T-helper 2 cell (primary cell): ENCODE measurements at regions not wholly inside any gene's neighbourhood (a gene's known extent, or its start where the extent isn't known, plus 50 kb on each side); places are given as distances from the start of the nearest gene placed in this dataset.

Experiments
- DNase-seq, 5 experiments: peaks; one replicate each; pipeline versions ENCODE4 v3.0.0 to v3.0.0-alpha.2; 2012 to 2022

DNA sequence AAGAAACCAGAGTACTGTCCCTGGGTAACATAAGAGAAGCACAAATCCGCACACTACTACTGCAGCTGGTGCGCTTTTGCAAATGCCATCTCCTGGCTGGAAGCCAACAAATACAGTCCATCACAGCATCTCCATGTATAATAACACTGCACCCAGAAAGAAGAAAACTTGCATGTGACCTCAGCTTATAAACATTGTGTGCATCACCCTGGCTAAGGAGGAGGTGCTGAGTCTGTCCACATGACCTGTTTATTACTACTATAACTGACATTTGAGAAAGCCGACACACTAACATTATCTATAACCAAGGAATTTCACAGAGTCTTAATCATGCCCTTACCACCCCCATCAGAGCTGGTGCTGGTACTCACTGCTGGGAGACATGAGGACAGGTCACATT is 516.8 kb downstream of the CFAP47 start:
- no peak for DNase-seq

DNA sequence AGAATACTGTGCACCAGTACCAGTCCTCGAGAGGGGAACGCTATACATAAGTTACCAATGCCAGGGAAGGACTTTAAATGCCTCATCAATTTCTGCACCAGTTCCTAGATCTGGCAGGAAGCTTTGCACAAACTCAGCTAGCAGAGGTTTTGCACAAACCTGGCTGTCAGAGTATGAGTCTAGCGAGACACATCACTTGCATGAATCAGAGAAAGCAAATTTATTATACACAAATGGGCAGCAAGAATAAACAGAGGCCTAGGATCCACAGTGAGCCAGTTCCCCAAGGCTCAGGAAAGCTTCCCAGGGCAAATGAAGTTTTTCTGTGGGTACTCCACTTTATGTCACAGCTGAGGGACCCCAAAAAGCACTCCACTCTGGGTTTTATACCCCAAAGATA is 523.5 kb downstream of the CFAP47 start:
- no peak for DNase-seq

DNA sequence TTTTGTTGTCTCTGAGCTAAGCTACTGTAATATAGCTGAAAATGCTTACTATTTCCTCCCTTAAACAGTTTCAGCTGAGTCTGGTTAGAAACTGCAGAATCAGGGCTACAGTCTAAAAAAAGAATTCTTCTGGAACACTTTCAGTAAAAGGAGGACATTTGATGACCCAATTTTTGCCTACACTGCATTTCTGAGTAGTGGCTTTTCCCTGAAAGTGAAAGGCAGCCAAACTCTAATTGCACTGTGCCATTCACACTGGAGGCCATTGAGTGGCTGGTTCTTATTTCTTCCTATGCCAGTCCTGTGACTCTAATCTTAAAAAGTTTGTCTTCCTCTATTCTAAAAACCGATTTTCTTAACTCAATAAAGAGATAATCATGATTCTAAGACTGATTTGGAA is 526.0 kb downstream of the CFAP47 start:
- no peak for DNase-seq

DNA sequence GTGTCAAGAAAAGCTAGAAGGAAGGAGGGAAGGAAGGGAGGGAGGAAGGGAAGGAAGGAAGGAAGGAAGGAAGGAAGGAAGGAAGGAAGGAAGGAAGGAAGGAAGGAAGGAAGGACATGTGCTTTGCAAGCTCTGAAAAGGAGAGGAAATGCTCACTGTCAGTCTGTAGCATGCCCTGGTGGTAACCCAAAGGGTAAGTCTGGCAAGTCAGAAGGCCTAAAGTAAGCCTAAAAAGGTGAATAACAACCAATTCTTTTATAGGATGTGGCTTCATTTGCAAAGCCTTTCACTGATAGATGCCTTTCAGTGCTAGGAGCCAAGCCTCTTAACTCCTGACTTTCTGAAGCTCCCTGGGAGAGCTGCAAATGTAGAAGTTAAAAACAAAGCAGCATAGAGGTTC is 542.6 kb downstream of the CFAP47 start:
- no peak for DNase-seq

DNA sequence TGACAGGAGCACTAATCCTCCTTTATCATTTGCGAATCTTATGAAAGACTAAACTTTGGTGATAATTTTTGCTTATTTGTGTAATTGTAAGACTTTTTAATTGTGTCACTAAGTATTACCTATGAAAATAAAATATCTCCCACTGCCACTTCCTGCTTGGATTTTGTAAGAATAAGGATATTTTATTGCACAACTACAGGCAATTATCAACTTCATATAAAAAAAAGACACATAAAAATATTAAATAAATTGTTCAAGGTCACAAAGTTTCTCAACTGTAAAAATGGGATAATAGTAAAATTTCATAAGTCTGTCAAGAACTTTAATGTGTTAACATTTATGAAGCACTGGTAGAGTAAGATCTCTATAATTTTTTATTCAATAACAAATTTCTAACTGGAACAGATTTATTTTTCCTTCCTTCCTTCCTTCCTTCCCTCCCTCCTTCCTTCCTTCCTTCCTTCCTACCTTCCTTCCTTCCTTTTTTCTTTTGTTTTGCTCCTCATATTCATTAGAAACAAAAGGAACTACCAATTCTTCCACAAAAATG is 527.6 kb upstream of the FAM47C start:
- no peak for DNase-seq

DNA sequence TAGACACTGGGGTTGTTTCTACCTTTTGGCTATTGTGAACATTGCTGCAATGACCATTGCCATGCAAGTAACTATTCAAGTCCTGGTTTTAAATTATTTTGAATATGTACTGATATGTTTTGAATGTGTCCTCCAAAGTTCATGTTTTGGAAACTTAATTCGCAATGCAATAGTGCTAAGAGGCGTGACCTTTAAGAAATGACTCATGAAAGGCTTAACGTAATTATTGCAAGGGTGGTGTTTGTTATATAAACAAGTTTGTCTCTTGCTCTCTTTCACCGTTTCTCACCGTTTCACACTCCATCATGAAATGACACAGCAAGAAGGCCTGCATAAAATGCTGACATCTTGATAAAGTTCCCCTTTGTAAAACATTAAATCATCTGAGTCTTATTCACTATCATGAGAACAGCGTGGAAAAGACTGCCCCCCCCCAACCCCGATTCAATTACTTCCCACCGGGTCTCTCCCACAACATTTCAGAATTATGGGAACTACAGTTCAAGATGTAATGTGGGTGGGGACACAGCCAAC is 506.9 kb upstream of the FAM47C start:
- no peak for DNase-seq

DNA sequence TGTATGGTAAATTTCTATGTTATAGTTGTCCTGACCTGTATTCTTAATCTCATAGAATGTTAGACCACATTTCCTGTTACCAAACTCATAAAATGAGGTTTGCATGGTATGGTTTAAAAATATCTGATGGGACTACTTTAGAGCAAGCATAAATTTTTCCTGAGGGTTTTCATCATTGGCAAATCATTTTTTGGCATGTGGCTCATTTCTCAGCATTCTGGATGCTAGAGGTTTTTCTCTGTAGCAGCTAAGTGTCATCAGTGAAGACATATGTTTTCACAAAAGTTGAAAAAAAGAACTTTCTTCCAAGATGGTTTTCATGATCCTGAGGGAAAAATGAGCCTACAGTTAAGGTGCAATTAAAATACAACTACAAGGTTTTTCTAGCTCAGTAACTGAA is 503.5 kb upstream of the FAM47C start:
- no peak for DNase-seq

DNA sequence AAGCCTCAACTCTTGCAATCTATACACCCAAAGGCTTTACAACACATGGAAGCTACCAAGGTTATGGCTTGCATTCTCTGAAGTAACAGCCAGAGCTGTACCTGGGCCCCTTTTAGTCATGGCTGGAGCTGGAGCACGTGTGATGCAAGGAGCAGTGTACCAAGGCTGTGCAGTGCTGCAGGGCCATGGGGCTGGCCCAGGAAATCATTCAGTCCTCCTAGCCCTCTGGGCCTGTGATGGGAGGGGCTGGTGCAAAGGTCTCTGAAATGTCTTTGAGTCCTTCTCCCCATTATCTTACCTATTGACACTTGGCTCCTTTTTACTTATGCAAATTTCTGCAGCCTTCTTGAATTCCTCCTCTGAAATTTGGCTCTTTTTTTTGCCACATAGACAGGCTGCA is 500.1 kb upstream of the FAM47C start:
- DNase-seq: no peak

DNA sequence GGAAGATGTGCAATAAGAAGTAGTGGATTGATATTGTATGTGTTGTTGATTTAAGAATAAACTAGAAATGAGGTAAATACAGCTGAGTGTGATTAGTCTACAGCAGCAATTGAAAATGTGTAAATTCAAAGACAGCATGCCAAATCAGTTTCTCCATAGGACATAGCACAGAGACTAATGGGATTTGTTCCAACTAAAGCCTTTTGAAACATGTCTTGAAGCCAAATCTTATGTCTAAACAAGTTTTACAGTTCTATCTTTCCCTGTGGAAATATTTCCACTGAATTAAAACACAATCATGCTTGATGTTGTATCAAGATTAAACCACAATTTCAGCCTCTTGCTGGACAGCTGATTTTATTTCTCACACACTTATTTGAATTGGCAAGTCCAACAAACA is 497.4 kb upstream of the FAM47C start:
- no peak for DNase-seq

DNA sequence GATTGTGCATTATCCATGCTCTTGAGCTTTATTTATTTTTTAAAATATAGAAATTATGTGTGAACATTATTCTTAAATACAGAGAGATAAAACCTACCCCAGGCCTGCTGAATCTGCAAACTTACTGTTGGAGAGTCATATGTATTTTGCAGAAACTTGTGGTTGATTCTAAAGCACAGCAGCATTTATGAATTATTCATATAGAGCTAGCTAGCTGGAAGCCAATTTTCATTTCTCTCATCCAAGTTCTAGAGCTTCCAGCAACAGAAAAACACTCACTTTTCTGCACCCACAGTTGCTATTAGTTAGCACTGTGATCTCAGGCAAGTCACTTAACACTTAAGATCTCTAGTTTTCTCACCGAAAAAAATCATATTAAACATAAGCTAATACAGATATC is 479.5 kb upstream of the FAM47C start:
- DNase-seq: no peak

DNA sequence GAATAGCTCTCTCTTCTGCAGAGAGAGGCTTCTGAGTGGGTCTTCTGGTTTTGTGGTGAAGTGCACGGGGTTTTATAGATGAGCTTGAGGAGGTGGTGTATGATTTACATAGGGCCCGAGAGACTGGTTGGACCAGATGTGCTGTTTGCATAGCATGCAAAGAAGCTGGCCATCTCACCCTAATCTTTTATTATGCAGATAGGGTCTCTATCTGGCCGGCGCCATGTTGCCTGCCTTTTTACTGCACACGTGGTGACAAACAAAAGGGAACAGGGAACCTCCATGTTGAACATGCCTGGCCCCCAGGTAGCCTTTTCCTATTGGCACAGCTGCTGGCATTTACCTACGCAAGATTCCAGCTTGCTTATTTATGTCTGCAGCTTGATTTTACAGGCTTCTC is 473.3 kb upstream of the FAM47C start:
- no peak for DNase-seq

DNA sequence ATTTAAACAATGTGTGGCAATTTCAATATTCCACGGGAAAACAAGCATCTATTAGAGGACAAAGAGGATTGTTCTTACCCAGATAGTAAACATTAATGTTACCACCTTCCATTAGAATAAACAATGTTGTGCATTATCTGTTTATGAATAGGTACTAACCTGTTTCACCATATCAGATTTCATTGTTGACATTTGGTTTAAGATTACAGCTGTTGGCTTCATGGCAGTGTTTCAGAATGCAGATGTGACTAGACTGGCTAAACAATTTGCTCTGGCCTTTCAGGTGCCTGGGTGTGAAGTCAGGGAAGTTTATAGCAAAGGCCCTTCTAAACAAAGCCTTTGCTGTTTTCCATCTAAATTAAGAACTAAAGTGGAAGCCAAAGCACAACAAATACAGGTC is 464.7 kb upstream of the FAM47C start:
- no peak for DNase-seq

DNA sequence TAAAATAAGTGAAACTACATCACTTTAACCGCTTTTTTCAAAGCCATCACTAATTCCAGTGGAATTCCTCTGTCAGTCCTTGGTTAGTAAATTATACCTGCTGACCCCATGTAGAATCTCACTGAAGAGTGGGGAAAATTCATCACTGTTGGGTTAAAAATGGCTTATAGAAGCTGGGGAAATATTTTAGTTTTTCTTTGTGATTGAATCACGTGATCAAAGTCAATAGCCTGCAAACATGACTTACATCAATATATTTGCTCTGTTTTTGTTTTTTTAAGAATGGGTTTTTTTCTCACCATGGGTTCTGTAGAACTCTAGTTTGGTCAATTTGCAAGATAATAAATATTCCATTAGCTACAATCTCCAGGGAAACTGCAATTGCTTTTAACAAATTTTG is 445.2 kb upstream of the FAM47C start:
- no peak for DNase-seq

DNA sequence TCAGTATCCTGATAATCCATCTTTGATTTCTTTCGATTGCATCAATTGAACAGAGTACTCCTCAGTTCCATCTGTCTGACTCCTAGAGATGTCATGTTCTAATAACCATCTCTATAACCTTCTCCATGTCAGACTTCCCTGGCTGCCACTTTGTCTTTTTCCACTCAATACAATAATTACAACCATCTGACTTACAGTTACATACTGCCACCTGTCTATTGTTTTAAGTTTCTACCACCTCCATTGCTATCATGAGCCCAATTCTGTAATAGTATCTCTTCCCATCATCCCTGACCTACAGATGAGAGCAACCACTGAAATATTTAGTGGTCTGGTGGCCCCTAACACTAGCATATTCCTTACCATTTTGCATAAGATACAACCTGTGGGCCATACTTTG is 439.2 kb upstream of the FAM47C start:
- no peak for DNase-seq

DNA sequence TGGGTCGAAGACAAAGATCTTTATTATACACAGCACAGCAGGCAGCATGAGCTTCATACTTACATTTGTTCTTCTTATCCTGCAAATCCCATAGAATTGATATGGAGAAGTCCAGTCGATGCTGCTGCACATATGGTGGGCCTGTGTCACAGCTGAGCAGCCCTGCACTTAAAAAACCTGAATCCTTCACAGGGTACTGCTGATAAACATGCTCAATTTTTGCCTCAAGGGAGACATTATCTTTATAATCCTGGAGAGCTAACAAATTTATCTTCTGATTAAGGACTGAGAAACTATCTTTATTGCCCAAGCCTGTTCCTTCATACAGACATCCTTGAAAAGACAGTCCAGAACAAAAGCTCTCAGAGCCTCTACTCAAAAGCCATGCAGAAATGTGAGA is 434.4 kb upstream of the FAM47C start:
- no peak for DNase-seq

DNA sequence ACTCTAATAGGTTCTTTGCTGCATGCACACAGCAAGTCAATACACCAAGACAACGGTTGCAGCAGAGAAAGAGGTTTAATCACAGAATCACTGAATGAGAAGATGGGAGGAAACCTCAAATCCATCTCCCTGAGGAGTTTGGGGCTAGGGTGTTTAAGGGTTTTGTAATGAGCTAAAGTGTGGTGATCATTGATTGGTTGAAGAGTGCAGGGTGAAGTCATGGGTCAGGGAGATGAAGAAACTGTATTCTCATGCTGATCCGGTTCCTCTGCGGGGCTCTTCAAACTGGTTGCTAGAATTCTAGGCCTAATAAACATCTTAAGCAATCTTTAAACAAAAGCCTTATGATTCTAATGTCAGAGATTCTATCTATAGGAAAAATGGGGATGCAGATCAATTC is 432.5 kb upstream of the FAM47C start:
- DNase-seq: no peak

DNA sequence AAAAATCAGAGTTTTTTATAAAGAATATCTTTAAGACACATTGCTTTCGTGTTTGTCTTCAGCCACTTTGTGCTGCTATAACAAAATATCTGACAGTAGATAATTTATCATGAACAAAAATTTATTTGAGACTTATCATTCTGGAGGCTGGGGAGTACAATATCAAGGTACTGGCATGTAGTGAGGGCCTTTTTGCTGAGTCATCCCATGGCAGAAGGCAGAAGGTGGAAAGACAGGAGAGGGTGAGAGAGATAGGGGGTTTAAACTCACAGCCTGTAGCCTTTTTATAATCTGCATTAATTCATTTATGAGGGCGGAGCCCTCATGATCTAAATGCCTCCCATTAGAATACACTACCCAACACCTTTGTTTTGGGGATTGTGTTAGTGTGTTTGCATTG is 431.2 kb upstream of the FAM47C start:
- DNase-seq: no peak

DNA sequence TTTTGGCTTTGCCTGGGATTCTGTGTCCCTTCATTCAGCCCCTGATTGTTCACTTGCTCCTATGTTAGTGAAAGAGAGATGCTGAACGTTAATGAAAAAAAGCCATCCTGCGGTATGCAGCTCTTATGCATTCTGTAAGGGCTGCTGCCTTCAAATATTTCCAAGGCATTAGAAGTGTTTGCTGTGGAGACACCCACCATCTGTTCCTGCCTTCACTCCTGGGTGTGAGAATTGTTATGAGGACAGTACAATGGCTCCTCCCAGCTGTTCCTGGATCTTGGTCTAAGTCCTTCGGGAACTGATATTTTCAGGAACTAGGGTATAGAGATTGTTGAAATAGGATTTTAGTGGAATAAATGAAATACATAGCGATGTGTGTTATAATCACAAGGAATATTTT is 427.1 kb upstream of the FAM47C start:
- no peak for DNase-seq

DNA sequence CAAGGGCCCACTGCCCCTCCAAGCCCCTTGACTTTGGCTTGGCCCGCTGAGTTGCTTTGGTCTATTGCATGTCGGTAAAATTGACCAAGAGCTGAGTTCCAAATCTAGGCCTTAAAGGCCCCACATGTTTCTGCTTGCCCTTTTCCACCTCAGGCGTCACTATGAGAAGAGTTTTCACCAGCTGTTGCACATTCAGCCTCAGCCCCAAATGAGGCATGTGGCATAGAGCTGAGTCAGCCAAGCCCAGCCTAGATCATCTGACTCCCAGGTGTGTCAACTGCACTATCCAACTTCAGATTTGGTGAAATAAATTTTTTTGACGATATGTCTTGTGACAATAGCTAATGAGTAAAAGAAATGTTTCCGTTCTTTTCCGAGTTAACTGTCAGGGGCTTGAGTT is 424.5 kb upstream of the FAM47C start:
- DNase-seq: no peak

DNA sequence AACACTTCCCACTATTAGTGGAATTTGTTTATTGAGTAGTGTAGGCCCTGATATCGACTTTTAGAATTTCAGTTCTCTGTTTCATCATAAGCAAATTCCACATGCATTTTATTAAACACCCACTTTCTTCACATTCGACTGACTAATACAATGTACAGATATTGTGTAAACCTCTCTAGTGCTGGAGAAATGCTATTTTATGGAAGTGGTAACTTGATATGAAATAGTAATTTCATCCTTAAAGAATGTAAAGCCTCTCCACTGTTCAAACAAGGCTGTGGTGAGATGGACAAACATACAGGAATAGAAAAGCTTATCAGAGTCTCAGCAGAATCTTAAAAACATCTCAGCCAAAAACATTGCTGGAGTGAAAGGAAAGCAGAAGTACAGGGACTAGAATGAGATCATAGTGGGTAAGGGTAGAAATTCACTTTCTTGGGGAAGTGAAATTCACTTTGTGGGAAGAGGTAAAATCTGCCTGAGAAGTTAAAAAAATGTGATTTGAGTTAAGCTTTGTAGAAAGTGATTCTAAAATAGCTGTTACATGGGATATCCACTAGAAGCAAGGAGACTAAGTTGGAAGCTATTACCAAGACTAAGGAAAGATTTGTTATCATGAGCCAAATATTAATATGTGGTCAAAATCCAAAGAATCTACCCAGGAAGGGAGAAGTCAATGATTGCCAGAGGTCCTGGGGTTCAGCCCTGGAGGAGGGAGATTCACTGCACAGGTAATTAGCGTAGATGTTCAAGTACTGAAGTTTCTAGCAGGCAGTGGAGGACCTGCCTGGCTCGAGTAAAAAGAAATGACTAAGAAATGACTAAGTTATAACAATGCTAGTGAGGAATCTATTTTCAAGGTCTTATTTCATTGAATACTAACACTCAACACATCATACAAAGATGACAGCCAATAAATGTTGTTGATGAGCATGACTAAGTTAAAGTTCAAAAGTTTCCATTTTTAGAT is 398.3 kb upstream of the FAM47C start:
- no peak for DNase-seq

DNA sequence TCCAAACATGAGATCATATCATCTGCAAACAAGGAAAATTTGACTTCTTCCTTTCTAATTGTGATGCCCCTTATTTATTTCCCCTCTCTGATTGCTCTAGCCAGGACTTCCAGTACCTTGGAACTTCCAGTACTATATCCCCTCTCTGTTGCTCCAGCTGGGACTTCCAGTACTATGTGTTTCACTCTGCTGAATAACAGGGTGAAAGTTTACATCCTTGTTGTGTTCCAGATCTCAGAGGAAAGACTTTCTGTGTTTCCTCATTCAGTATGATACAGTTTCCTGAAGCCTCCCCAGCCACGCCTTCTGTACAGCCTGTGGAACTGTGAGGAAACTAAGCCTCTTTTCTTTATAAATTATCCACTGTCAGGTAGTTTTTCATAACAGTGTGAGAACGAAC is 381.3 kb upstream of the FAM47C start:
- DNase-seq: no peak

DNA sequence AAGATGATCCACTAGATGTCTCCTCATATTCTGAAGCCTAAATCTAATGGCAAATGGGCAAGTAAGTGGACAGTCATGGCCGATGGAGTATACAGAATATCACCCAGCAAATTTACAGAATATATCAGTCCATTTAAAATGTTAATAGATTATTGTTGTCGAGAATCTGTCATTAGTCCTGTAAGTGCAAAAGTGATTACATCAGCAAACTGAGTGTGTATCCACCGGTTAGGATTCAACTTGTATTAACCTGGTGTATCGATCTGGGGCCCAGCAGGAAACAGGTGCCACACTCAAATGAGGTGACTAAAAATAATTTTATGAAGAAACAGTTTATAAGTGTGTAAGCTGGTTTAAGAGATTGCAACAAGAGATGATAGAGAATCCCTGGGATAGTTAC is 367.9 kb upstream of the FAM47C start:
- DNase-seq: no peak

DNA sequence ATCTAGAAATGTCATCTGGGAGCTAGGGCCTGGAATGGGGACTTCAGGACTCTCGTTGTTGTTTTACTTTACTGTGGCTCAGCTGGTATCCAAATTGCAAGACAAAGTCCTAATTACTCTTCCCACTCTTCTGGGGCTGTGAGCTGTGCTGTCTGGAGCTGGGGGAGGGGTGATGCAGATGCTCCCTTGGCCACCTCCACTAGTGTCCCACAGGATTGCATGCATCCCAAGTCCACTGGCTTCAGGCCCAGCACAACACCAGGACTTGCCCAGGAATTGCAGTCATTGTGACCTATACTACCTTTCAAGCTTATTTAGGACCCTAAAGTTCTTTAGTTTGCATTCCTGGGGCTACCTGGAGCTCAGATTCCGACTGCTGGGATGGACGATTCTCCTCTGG is 366.1 kb upstream of the FAM47C start:
- no peak for DNase-seq

DNA sequence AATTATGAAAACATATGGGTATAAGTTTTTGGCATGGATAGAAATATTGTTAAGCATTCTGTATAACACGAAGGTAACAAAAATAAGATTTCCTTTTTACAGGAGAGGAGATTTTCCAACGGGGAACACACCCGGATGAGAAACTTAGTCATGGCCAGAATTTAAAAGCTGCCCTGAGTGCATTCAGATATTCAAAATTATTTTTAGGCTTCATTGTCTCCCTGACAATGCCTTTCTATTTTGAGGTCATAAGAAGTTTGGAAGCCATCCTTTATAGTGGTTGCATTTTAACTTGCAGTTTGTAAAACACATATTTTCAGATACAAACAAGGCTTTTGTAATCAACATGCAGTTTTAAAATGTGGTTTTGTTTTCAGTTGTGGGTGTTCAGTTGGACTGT is 357.5 kb upstream of the FAM47C start:
- no peak for DNase-seq

DNA sequence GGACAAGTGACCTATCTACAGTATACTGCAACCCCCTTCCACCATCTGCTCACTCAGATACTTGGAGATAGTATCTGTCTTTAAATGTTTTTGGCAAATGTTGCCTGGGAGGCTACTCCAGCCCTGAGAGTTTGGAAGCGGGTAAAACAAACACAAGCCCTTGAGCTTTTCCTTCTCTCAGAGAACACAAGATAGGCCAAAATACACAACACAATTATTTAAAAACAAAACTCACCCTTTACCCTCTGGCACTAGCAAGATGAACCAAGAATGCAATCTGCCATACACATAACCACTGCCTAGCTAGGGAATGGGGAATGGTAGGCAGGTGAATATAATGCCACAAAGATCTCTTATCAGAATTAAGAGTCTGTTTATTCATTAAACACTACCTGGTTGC is 324.7 kb upstream of the FAM47C start:
- no peak for DNase-seq
